ENCODE measurements at regions not wholly inside any gene's neighbourhood (a gene's known extent, or its start where the extent isn't known, plus 50 kb on each side); places are given as distances from the start of the nearest gene placed in this dataset.

GRCh38 chr12:91958816-91959215, 186.8 kb downstream of the BTG1 start:
- ChIA-PET CTCF (no interaction called here), POLR2A (interaction anchor here (0.7 kb wide), 1 partner anchor 1440 kb away, joined by 5 read pairs; no protein-coding TSS in a partner anchor)
- H3K4me1 ChIP-seq (ENCODE audit: control insufficient read depth, insufficient read depth, low read length): no peaks in the 10 kb centered on the region
- DNase-seq (ENCODE audit: low read depth, low spot score): no peak
- intact Hi-C loops (cut with micrococcal nuclease; ENCODE audit: unreplicated experiment): no loop called here
- no peaks in the 10 kb centered on the region for H3K36me3 ChIP-seq (ENCODE audit: control insufficient read depth, insufficient read depth, low read length)
- H3K9me3 ChIP-seq (ENCODE audit: control insufficient read depth, insufficient read depth, low read depth, low read length): no peaks in the 10 kb centered on the region
- H3K4me3 ChIP-seq (ENCODE audit: low read depth in 2 of 2, low read length in 2 of 2): no peak overlapping the region
- no peaks in the 10 kb centered on the region for H3K27me3 ChIP-seq (ENCODE audit: control insufficient read depth, insufficient read depth, low read length)
- no TSS peak for BruUV-seq (replicated peaks)
- ATAC-seq: no peak
- TF ChIP-seq REST (IDR thresholded peaks at IDR 0.05; ENCODE audit: insufficient read depth in 1 of 2, low read depth in 2 of 2, low read length in 1 of 2) (no peak), SIN3A (IDR thresholded peaks at IDR 0.05; ENCODE audit: borderline replicate concordance, insufficient read depth, low read depth, low read length) (no peak), CTCF (IDR thresholded peaks at IDR 0.05) (no peak), TCF7L2 (IDR thresholded peaks at IDR 0.05; ENCODE audit: low read depth, low read length) (no peak), POLR2AphosphoS5 (IDR thresholded peaks at IDR 0.05; ENCODE audit: low read depth, low read length) (no peak)
- in situ Hi-C loops (cut with HindIII; ENCODE audit: low pct_unique_long_range_greater_than_20kb, low sequenced_read_pairs): no loop called here
- H3K27ac ChIP-seq (ENCODE audit: low read length): no peak overlapping the region

GRCh38 chr12:91954747-91955146, 190.9 kb downstream of the BTG1 start:
- DNase-seq (ENCODE audit: low read depth, low spot score) (no peak), ATAC-seq (no peak)
- TF ChIP-seq SIN3A (IDR thresholded peaks at IDR 0.05; ENCODE audit: borderline replicate concordance, insufficient read depth, low read depth, low read length): no peak
- TF ChIP-seq CTCF (IDR thresholded peaks at IDR 0.05): no peak
- no peak for TF ChIP-seq REST (IDR thresholded peaks at IDR 0.05; ENCODE audit: insufficient read depth in 1 of 2, low read depth in 2 of 2, low read length in 1 of 2)
- no peak for TF ChIP-seq POLR2AphosphoS5 (IDR thresholded peaks at IDR 0.05; ENCODE audit: low read depth, low read length)
- TF ChIP-seq TCF7L2 (IDR thresholded peaks at IDR 0.05; ENCODE audit: low read depth, low read length): no peak
- Histone ChIP-seq H3K9me3 (ENCODE audit: control insufficient read depth, insufficient read depth, low read depth, low read length) (no peaks in the 10 kb centered on the region), H3K27me3 (ENCODE audit: control insufficient read depth, insufficient read depth, low read length) (no peaks in the 10 kb centered on the region), H3K4me3 (ENCODE audit: low read depth in 2 of 2, low read length in 2 of 2) (no peak overlapping the region), H3K27ac (ENCODE audit: low read length) (no peak overlapping the region), H3K36me3 (ENCODE audit: control insufficient read depth, insufficient read depth, low read length) (no peaks in the 10 kb centered on the region), H3K4me1 (ENCODE audit: control insufficient read depth, insufficient read depth, low read length) (no peaks in the 10 kb centered on the region)
- POLR2A ChIA-PET: interaction anchor here (0.7 kb wide), 1 partner anchor 78 kb away, joined by 3 read pairs; no protein-coding TSS in a partner anchor
- intact Hi-C loops (cut with micrococcal nuclease; ENCODE audit: unreplicated experiment) (no loop called here), in situ Hi-C loops (cut with HindIII; ENCODE audit: low pct_unique_long_range_greater_than_20kb, low sequenced_read_pairs) (no loop called here)
- no TSS peak for BruUV-seq (replicated peaks)
- CTCF ChIA-PET: no interaction called here
